ENCODE measurements at regions not wholly inside any gene's neighbourhood (a gene's known extent, or its start where the extent isn't known, plus 50 kb on each side); places are given as distances from the start of the nearest gene placed in this dataset.

DNA sequence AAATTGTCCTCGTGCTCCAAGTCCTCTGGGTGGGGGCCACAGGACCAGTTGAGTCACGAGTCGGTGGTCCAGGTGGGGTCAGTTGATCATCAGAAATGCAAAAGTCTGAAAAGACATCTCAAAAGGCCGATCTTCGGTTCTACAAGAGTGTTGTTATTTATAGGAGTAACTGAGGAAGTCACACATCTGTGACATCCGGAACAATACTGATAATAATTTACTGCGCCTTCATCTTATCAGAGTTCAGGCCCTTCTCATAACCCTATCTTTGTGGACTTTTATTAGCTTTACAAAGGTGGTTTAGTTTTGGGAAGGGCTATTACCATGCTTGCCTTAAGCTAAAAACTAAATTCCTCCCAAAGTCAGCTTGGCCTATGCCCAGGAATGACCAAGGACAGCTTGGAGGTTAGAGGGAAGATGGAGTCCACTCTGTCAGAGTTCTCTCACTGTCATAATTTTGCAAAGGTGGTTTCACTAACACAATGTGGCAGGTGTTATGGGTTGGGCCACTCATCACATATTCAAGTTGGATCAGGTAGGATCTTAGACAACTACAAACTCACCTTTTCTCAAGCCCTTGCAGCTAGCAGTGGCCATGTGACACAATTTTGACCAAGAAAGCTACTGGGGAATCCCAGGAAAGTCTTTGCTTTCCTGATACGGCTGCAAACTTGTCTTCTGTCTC is 54.7 kb upstream of the CHST3 start:
- no peak for TF ChIP-seq POLR2A (IDR thresholded peaks at IDR 0.05; ENCODE audit: low read depth, low read length)
- no peak for TF ChIP-seq TAF1 (IDR thresholded peaks at IDR 0.05; ENCODE audit: low read depth, low read length)

Data from GM12891 (cell line).